Glomerular visceral epithelial cell (primary cell): ENCODE measurements at regions not wholly inside any gene's neighbourhood (a gene's known extent, or its start where the extent isn't known, plus 50 kb on each side); places are given as distances from the start of the nearest gene placed in this dataset.

Source experiments
- DNase-seq: peaks from one replicate; pipeline ENCODE4 v3.0.0-alpha.2; 2016; ENCODE audit errors: extremely low spot score

DNA sequence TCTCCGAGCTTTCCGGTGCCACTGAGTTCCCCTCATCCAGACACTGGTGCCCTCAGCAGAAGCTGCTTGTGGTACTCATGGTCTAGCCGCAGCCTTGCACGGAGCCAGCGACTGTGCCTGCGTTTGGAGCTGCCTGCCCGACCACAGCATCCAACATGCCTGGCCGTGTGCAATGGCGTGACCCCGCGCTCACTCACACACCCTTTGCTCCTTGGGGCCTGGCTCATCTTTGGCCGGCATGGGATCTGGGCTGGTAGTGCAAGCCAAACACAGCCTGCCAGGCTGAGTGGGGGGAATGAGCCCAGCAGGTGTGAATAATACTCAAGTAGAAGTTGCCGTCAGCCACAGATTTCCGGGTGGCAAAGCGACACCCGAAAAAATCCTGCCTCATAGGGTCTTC is 1178.7 kb upstream of the GBE1 start:
- no peak for DNase-seq

DNA sequence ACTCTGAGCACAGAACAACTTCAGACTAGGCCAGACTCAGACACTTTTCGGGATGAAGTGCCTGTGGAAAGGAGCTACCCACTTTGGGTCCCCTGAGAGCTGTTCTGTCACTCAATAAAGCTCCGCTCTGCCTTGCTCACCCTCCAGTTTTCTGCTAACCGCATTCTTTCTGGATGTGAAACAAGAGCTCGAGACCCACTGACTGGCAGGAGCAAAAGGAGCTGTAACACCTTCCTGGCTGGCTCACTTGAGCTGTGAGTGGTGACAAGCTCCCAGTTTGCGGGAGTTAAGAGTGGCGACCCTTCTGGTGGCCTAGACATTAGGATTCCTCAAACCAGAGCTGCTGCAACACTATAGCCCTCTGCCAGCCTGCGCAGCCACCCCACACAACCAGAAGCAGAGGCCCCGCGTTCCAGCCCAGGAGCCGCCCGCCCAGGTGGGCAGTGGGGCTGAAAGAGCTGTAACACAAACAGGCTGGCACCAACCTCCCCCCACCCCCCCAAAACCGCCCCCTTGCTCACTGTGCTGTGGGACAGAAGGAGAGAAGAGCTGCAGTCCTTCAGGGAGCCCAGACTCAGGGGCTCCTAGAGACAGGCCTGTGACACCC is 1178.1 kb upstream of the GBE1 start:
- no peak for DNase-seq

DNA sequence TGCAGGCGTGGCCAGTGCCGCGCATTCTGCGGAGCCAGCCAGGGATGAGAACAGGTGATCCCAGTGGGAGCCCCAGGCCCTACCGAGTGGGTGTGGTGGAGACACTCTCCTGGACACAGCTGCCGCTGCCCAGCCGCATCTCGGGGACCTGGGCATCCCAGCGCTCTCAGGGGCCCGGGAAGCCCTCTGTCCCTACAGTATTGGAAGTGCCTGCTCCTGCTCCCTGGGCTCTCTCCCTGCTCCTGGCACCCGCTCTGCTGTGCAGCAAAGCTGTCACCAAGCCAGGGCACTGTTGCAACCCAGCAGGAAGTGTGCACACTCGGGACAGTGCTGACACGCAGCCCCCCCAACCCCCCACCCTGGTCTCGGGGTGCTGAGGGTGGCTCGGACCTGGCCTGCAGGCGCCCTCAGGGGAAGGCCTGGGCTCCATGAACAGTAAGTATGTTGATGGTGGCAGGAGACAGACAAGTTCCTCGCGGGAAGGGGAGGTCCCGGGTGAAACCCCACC is 1177.4 kb upstream of the GBE1 start:
- no peak for DNase-seq

DNA sequence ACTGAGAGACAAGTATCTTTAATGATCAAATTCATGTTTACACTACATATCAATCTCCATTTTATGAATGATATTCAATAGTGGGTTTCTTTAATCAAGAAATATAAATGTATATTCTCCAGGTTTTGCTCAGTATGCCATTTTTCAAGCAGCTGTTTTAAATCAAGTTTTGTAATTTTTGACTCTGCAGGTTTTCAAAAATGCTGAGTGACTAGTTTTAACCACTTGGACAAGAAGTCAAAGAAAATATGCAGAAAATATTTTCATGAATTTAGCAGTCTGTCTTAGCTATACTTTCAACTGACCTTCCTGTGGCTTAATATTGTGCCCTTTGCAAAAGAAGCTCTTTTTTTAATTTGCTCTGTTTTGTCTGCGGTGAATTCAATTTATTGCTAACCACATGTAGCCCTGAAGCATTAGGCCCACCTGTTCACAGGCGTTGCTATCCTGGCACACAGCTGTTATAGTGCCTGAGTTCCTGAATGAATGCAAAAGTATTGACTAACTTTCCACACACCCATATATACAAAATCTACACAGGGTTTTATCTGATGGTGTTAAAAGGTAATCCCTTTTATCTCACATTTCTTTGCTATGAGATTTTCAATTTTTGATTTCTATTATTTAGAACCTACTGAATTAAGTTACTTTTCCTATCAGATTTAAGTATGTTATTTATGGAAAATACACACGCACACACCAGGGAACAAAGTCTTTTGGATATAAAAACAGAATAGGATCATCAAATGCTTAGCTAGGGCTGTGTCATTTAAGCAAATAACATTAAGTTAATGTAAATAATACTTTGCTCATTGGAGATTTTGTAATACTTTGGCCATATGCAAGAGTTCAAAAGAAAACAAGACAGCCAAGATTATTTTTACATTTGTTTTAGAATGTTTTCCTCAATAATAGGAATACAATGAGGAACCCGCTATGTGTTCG is 1166.1 kb upstream of the GBE1 start:
- DNase-seq = no peak

DNA sequence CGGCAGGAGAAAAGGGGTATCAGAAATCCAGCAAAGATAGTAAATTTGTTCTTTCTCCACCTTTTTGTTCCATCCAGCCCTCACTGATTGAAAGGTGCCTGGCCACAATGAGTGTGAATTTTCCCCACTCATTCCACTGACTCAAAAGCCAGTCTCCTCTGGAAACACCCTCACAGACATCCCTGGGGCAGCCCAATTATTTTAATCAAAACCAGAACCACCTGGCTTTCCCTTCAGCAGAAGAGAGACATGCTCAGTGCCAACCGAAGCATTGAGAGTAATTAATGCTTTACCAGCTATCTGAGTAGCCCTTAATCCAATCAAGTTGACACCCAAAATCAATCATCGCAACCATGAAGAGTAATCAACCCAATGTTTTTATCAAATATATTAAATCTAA is 1129.6 kb upstream of the GBE1 start:
- DNase-seq = no peak

DNA sequence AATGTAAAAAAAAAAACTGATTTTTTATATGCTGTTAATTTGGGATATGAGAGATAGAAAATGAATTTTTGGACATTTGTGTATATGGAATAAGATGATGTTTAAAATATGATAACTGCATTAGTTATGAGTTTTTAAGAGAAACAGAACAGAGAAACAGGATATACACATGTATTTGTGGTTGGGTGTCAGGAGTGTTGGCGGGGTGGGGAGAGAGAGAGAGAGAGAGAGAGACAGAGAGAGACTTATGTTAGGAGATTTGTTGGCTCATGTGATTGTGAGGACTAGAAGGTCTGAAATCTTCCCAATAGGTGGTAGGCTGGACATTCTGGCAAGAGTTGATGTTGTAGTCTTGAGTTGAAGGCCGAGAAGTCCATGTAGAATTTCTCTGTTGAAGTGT is 1121.6 kb upstream of the GBE1 start:
- no peak for DNase-seq

DNA sequence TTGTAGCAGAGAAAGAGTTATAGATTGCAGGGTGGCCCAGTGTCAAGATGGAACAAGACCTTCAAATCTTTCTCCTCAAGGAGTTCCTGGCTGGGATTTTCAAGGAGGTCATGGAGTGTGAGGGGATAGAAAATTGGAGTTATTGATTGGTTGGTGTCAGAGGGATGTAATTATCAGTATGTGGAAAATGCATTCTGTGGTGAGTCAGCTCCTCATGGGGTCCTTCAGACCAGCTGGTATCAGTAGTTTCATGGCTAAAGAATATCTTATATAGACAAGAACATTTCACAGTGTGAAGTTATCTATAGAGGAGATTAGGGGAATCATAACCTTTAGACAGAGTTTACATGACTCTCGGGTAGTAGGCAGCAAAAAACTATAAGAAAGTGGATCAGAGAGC is 1114.0 kb upstream of the GBE1 start:
- DNase-seq = no peak

DNA sequence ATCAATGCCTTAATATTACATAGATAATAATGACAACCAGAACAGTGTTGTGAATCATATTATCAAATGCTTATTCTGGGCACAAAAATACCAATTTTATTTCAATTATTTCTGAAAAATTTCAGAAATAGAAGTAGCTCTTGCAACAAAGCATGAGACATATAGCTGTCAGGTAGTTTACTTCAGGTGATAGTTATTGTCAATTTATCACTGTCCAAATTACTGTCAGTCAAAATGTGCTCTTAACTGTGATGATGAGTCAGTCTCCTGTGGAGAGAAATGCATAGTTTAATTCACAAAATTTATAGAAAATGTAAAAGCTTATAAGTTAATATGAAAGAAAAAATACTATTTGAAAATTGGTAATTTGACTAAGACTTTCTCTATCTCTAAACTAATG is 1078.4 kb upstream of the GBE1 start:
- no peak for DNase-seq

DNA sequence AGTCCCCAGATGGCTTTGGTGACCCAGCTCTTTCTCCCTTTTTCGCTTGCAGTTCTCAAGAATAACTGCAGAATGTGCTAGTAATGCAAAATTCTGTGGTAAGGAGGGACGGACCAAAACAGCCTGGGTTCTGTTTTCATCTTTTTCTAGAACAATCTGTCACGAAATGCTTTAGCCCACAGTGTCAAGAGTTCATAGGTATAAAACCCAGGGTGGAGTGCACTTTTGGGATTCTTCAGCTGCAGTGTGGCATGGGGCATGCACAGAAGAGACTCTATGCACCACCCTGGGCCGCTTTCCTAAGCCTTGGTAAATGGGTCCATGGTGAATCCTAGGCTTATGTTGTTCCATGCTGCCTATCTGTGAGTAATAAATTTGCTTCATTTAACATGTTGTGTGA is 1072.7 kb upstream of the GBE1 start:
- DNase-seq = no peak

DNA sequence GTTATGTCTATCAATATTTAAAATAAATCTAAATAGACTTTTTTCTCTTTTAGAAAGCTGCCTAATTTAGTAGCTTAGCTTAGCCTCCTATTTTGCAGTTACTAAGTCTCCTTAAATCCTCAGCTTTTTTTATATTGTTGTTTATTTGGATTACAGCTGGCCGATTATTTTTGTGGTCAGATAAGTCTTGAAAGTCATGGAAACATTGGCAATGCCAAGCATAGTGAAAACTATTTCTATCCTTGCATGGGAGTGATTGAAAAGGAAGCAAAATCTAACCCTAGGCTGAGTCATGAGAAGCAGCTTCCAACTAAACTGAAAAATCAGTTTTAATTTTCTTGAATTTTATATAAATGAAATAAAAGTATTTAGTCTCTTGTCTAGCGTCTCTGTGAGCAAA is 1063.0 kb upstream of the GBE1 start:
- no peak for DNase-seq

DNA sequence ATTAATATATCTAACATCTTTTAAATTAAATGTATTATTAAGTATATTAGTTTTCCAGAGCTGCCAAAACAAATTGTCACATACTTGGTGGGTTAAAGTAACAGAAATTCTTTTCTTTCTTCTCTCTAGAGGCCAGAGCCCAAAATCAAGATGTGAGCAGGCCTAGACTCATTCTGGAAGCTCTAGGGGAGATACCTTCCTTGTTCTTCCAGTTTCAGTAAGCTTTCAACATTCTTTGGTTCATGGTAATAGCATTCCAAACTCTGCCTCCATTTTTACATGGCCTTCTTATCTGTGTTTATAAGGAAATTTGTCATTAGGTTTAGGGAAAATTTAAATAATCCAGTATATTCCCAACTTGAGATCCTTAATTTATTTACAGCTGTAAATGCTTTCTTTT is 1054.6 kb upstream of the GBE1 start:
- DNase-seq = no peak

DNA sequence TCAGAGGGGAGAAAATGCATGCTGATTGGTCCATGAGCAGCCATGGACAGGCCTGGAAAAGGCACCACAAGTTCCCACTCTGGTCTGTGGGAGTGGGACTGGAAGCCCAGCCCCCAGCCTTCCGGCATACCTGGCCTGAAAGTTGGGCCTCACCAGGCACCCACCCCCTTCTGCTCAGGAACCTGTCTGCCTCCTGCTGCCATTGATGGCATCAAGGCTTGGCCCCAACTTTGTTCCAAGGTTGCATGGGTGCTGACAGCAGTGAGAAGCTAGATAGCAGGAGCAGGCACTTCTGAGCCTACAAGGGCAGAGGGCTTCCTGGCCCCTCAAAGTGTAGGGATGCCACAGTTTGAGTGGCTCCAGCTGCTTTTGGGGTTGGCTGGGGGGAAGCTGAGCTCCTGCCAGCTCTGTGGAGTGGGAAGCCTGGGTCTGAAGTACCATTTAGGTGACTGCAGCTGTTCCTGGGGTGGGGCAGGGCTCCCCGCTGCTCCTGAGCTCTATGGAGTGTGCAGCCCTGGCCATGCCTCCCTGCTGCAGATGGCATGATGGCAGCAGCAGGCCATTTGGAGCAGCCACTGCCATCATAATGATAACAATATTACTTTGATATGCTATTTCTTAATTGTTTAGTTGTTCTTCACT is 1054.1 kb upstream of the GBE1 start:
- no peak for DNase-seq

DNA sequence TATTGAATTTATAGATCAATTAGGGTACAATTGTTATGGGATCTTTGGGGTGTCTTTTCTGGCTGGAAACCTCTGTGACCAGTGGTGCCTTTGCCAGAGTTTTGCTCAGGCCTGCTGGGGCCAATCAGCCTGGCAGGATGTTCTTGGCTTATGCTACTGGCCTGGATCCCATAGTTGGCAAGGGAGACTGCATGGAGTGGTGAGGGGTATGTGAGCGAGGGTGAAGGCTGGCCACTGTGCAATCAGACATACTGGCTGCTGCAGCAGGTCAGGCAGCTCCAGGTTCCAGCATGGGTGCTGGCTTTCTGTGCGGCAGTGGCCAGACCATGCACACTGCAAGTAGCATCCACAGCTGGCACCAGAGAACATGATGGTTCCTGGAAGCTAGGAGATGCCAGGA is 1053.2 kb upstream of the GBE1 start:
- DNase-seq = no peak

DNA sequence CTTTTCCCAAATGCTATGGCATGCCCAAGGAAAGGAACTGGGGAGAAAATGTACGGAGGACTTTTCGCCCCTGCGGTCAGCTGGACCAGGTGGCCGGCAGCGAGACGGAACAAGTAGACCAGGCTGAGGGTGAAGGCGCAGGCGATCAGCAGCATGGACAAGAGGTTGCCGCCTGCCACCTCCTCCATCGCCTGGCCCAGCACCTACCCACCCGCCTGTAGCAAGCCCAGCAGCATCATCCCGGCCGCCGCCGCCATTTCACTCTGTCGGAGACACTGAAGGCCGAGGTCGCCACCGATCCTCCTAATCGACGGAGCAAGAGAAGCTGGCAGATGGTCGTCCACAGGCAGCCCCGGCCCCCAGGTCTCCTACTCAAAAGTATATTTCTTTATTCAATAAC is 1046.3 kb upstream of the GBE1 start:
- DNase-seq = no peak

DNA sequence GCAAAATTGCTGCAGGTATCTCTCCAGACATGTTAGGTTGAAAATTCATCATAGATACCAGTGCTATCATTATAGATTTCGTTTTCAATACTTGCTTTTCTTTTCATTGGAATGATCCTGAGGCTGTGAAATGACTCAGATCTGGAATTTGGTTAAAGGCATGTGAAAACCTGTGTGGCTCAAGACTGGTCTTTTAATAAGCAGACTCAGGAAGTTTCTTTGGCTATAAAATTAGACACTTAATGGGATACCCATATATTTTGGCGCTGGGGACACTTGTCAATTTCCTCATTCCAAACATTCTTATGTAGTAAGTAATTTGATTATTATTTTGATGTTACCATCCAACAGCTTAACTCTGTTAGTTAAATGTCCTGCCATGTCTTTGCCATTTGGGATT is 1041.1 kb upstream of the GBE1 start:
- no peak for DNase-seq

DNA sequence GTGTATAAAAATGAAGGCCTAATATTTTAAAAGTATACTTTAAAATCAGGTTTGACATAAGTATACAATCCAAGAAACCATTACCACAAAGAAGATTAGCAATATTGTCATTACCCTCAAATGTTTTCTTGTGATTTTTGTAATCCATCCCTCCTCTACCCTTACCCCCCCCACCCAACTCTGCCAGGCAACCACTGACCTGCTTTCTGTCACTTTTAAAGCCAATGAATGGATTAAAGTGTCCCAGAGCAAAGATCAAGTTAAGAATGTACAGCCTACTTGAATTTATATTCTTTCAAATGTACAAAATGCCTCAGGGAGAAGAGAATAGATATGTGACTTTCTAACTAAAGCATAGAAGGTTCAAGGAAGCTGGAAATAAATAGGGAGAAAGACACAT is 1038.8 kb upstream of the GBE1 start:
- no peak for DNase-seq

DNA sequence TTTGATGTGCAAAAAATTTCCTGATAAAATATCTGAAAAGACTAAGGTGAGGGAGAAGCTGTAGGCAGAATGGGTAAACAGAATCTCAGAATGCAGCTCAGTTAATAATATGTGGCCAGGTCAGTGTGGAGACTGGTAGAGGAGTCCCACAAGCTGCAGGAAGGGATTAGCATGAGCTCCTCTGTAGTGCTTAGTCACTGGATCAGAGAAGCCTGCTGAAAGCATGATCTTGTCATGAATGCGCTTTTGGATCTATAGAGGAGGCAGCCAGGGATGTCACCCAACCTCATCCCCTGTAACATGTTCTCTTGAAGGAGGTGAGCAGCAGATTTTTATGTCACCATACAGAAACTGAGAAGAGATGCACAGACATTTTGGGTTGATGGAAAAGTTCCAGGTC is 1035.3 kb upstream of the GBE1 start:
- no peak for DNase-seq

DNA sequence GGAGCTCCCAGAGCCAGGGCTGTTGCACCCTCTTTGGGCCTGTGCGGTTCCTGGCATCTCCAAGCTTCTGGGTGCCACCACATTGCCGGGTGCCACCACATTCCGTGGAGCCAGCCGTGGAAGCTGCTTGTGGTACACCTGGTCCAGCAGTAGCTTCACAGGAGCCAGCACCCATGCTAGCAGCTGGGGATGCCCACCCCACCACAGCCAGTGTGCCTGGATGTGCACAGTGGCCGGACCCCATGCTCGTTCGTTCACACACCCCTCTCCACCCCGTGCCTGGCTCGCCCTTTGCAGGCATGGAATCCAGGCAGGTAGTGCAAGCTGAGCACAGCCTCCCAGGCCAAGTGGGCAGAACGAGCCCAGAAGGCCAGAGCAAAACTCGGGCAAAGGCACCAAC is 1029.8 kb upstream of the GBE1 start:
- DNase-seq = no peak

DNA sequence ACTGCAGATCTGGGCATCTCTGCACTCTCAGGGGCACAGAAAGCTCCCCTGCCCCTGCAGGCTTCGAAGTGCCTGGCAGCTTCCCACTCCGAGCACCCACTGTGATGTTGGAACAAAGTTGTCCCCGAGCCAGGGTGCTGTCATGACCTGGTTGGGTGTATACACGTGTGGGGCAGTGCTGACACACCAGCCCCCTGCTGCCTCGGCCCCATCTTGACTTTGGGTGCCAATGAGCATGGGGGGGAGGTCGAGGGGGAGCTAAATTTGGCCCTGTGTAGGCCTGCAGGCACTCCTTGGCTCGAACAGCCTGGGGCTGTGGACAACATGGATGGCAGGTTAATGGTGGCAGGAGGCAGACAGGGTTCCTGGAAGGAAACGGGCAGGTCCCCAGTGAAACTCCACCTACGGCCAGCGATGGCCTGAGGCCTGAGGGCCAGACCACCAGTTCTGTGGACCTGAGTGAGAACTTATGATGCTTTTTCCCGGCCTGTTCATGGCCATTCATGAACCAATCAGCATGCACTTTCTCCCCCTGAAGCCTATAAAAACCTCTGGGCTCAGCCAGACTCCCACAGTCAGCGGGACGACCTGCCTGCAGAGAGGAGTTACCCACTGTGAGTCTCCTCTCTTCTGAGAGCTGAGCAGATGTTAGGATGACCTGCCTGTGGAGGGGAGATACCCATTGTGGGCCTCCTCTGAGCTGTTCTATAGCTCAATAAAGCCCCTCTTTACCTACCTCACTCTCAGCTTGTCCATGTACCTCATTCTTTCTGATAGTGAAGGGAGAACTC is 1029.1 kb upstream of the GBE1 start:
- no peak for DNase-seq

DNA sequence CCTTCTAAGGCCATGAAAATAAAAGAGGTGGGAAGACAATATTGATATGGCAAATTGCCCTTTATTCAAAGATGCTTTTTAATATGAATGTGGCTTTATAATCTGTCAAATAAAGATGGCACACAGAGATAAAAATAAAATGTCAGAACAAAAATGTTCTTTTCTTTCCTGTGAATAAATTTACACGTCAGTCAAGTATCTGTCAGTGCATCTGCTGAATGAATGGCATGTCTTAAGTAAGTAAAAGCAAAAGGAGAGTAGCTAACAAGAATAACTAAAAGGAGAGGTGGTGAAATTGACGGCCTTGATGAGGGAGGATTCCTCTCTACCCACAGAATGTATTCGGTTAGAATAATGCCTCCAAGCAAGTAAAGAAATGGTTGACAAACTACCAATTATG is 1021.7 kb upstream of the GBE1 start:
- DNase-seq = no peak

DNA sequence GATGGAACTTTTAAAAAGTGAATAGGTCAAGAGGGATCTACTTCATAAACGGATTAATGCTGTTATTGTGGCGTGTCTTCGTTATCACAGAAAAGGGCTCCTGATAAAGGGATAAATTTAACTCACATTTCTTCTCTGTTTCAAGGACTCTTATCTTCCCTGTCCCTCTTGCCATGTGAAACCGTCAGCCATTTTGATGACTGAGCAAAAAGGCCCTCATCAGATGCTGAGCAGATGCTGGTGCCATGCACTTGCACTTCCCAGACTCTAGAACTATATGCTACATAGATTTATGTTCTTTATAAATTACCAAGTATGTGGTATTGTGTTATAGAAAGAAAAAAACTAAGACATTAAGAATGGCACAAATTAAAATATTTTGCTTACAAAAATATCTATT is 1011.8 kb upstream of the GBE1 start:
- DNase-seq = no peak

DNA sequence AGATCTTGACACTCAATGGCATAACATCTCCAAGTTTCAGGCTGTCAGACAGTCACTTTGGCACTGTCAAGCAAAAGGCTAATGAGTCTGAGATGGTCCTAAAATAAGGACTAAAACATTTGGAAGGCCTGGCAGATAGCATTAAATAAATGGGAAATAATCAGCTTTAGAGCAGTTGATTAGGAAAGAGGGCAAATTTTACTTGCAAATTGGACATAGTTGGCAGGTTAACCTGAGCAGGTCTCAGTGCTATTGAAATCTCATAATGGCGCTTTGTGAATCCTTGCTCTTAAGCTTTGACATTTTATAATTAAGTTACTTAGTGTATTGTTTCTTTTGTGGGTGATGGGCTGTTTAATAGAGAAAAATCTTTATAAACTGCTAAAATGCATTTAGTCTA is 1003.1 kb upstream of the GBE1 start:
- no peak for DNase-seq
